ENCODE measurements at regions not wholly inside any gene's neighbourhood (a gene's known extent, or its start where the extent isn't known, plus 50 kb on each side); places are given as distances from the start of the nearest gene placed in this dataset.

GRCh38 chr7:35463751-35464150, 209.9 kb upstream of the TBX20 start:
- no peak for DNase-seq (ENCODE audit: low read depth in 2 of 3, low spot score in 2 of 3)

GRCh38 chr7:35463176-35463700, 209.3 kb upstream of the TBX20 start:
- DNase-seq (ENCODE audit: low read depth in 2 of 3, low spot score in 2 of 3), result no peak

DNA sequence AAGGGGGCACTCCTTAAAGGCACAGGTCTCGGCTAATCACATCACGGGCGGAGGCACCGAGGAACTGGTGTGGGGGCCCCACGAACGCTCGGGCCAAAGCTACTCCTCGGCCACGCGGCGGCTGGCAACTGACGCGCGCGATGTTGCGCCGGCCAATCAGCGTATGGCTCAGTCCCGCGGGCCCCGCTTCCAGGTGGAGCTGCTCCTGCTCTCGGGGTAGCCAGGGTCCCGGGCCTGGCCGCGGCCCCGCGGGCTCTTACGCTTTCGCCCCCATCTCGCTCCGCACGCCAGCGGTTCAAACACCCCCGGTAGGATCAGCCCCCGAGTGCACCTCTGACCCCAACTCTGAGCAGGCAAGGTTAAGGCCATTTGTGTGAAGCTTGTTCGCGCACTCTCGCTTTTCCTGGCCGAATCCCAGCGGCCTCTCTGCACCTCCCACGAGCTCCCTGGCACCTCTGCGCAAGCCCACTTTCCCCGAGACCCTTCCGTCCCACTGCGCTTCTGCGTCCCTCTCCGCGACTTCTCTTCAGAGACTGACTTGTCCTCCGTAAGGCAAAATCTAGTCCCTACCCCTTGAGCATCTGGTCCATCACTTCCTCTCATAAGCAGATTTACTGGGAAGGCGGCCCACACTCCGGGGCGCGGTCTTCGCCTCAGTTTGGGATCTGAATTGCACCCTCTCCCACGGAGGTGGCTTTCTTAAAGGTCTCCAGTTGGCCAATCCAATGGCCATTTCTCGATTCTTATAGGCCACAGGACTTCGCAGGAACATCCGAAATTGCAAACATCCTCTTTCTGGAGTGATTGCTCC, 200.9 kb upstream of the TBX20 start:
- no peak for DNase-seq (ENCODE audit: low read depth in 2 of 3, low spot score in 2 of 3)

GRCh38 chr7:35450456-35451214, 196.7 kb upstream of the TBX20 start:
- no peak for DNase-seq (ENCODE audit: low read depth in 2 of 3, low spot score in 2 of 3)

DNA sequence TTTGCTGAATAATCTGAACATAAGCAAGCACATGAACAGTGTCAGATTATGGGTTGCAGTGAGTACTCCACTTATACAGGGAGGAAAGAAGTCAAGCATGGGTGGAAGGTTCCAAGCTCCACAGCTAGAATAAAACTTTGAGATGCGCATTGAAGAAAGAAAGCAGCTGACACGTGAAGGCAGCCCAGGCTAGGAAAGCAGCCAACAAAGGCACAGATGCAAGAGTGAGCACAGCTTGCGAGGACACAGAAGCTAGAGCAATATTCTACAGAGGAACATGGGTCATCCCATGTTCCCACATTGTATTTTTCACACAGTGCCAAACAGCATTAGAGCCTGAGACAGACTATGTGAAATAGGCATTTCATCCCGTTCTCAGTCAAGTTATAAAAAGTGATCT, 194.6 kb upstream of the TBX20 start:
- no peak for DNase-seq (ENCODE audit: low read depth in 2 of 3, low spot score in 2 of 3)

- no peak for DNase-seq (ENCODE audit: low read depth in 2 of 3, low spot score in 2 of 3)
Observed at GRCh38 chr7:35446091-35446490, 192.2 kb upstream of the TBX20 start.

GRCh38 chr7:35437619-35438275, 183.8 kb upstream of the TBX20 start:
- DNase-seq (ENCODE audit: low read depth in 2 of 3, low spot score in 2 of 3), result no peak

DNA sequence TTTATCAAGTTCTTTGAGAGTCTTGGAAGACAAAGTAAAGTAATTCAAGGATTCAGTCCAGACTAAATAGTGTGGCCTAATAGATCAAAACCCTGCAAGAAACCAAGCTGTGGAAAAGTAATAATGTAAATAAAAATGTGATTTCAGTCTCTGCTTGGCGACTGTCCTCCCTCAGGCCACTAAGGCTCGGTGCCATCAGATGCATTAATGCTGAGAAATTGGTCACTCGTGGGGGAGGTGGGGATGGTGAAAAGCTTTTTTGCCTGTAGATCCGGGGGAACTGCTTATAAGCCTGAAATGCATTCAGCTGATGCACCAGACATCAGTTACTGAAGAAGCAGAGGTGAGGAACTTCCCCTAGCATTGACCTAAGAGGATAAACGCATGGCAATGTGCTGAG, 182.6 kb upstream of the TBX20 start:
- no peak for DNase-seq (ENCODE audit: low read depth in 2 of 3, low spot score in 2 of 3)

DNA sequence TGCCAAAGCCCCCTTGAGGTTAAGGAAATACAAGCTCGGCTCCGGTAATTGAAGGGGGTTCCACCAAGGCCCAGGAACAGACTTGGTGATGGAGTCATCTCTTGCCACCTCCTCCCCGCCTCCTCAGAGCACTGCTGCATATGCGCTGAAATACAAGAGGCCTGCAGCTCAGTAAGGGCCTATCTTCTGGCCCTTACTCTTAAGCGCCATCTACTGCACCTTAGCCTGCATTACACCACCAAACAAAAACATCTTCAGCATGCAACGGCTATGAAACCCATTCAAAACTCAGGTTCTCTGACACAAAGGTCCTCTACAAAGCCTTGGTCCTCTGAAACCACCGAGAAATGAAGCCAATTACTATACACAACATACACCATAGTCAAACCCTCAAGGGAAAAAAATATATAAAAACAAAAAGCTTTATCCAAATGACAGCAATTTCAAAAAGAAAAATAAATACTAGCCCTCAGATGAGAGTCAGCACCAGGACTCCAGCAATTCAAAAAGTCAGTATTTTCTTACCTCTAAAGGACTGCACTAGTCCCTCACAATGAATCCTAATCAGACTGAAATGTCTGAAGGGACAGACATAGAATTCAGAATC, 176.8 kb upstream of the TBX20 start:
- DNase-seq (ENCODE audit: low read depth in 2 of 3, low spot score in 2 of 3), result no peak

GRCh38 chr7:35424869-35425495, 171.1 kb upstream of the TBX20 start:
- DNase-seq (ENCODE audit: low read depth in 2 of 3, low spot score in 2 of 3), result peak; percentile 4 to 11 (median 5)

GRCh38 chr7:35424440-35424839, 170.5 kb upstream of the TBX20 start:
- DNase-seq (ENCODE audit: low read depth in 2 of 3, low spot score in 2 of 3), result no peak

GRCh38 chr7:35422715-35423114, 168.8 kb upstream of the TBX20 start:
- DNase-seq (ENCODE audit: low read depth in 2 of 3, low spot score in 2 of 3), result no peak

- DNase-seq (ENCODE audit: low read depth in 2 of 3, low spot score in 2 of 3), result no peak
Observed at GRCh38 chr7:35420656-35421055, 166.8 kb upstream of the TBX20 start.

- DNase-seq (ENCODE audit: low read depth in 2 of 3, low spot score in 2 of 3), result no peak
Observed at GRCh38 chr7:35419391-35419755, 165.5 kb upstream of the TBX20 start.

GRCh38 chr7:35418716-35419390, 165.0 kb upstream of the TBX20 start:
- no peak for DNase-seq (ENCODE audit: low read depth in 2 of 3, low spot score in 2 of 3)

GRCh38 chr7:35416568-35416967, 162.7 kb upstream of the TBX20 start:
- DNase-seq (ENCODE audit: low read depth in 2 of 3, low spot score in 2 of 3), result no peak

GRCh38 chr7:35415411-35415822, 161.5 kb upstream of the TBX20 start:
- no peak for DNase-seq (ENCODE audit: low read depth in 2 of 3, low spot score in 2 of 3)

DNA sequence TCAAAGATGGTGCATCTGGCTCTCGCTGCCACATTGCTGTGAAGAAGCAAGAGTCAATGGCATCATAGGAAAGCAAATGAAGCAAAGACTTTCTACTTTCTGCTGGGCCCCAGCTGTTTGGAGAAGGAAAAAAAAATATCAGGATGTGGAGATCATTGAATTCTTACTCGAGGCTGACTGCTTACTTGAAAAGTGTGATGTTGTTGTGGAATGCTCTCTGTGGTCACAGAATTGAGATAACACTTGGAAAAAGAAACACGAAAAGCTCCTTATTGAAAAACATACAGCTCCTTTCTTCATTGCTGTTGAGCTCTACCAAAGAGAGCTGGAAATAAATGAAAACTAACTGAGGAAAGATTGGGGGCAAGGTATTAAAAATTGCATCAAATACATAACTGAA, 157.4 kb upstream of the TBX20 start:
- DNase-seq (ENCODE audit: low read depth in 2 of 3, low spot score in 2 of 3), result no peak

DNA sequence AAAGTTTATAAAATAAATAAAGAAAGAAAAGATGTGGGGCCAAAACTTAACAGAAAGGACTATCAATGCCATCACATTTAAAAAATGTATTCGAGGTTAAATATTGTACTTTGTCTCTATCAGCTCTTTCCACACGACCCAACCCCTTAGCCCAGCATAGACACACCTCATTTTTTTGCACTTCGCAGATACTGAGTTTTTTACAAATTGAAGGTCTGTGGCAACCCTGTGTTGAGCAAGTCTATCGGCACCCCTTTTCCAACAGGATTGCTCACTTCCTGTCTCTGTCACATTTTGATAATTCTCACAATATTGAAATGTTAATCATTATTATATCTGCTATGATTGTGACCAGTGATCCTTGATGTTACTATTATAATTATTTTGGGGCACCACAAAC, 151.6 kb upstream of the TBX20 start:
- no peak for DNase-seq (ENCODE audit: low read depth in 2 of 3, low spot score in 2 of 3)

DNA sequence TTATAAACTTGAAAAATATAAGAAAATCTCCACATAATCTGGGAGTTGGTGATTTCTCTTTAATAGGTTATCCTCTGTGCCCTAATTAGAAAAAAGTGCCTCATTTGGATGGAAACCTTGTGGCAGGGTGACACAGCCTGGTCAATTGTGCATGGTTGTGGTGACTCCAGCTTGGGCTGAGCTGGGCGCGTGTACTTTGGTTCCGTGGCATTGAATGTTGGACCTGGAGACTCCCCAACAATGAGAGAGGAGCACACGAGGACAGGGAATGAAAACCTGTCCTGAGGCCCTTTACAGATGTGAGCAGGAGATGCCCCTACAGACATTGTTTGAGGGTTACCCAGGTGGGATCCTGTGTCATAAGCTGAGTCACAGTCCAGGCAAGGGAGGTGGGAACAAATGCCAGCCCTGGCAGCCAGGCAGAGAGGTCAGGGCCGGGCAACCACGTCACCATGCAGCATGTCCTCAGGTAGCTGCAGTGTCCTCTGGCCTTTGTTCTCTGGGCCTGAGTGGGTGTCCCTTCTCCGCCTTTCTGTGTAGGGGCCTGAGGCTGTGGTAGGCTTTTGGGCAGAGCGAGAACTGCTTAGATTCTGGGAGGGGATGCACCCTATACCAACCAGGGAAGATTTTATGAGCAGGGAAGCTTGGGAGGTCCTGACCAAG, 147.4 kb upstream of the TBX20 start:
- DNase-seq (ENCODE audit: low read depth in 2 of 3, low spot score in 2 of 3), result no peak
